GM13976 (cell line): ENCODE measurements at regions not wholly inside any gene's neighbourhood (a gene's known extent, or its start where the extent isn't known, plus 50 kb on each side); places are given as distances from the start of the nearest gene placed in this dataset.

Experiments used
- DNase-seq: peaks from one replicate; pipeline ENCODE4 v3.0.0; 2012; ENCODE audit warnings: low spot score
- in situ Hi-C: fragments of 300-500 bp; cut with MboI; formaldehyde crosslinking; loops from one replicate; pipeline ENCODE4 v1.12.0; 2022; ENCODE audit warnings: low sequenced_read_pairs, mixed read lengths, inconsistent platforms; ENCODE audit not compliant: unreplicated experiment
- TF ChIP-seq, protein P1 (sequence below): IDR thresholded peaks from 2 replicates; pipeline ENCODE4 v1.5.1; 2012; ENCODE audit warnings: borderline replicate concordance, mild to moderate bottlenecking; ENCODE audit not compliant: insufficient read depth; ENCODE audit errors: extremely low read depth, missing control alignments, control extremely low read depth

DNA sequence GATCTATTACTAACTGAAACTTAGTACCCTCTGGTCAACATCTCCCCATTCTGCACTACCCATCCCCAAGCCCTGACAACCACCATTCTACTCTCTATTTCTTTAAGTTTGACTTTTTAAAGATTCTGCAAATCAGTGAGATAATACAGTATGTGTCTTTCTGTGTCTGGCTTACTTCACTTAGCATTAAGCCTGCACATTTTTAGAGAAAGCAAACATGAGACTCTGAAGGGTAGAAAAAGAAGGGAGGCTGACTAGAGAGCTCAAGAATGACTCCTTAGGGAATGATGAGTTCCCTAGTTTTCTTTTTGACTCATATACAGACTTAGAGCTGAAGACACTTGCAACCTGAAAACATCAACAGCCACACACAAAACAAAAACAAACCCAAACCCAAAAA is 311.3 kb downstream of the SQOR start:
- in situ Hi-C loops: no loop called here
- no peak for DNase-seq
- TF ChIP-seq, protein P1, sequence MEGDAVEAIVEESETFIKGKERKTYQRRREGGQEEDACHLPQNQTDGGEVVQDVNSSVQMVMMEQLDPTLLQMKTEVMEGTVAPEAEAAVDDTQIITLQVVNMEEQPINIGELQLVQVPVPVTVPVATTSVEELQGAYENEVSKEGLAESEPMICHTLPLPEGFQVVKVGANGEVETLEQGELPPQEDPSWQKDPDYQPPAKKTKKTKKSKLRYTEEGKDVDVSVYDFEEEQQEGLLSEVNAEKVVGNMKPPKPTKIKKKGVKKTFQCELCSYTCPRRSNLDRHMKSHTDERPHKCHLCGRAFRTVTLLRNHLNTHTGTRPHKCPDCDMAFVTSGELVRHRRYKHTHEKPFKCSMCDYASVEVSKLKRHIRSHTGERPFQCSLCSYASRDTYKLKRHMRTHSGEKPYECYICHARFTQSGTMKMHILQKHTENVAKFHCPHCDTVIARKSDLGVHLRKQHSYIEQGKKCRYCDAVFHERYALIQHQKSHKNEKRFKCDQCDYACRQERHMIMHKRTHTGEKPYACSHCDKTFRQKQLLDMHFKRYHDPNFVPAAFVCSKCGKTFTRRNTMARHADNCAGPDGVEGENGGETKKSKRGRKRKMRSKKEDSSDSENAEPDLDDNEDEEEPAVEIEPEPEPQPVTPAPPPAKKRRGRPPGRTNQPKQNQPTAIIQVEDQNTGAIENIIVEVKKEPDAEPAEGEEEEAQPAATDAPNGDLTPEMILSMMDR: no peak

GRCh38 chr15:45948181-45948621 is 313.4 kb downstream of the SQOR start:
- in situ Hi-C loops: no loop called here
- no peak for DNase-seq
- TF ChIP-seq, protein P1: no peak

DNA sequence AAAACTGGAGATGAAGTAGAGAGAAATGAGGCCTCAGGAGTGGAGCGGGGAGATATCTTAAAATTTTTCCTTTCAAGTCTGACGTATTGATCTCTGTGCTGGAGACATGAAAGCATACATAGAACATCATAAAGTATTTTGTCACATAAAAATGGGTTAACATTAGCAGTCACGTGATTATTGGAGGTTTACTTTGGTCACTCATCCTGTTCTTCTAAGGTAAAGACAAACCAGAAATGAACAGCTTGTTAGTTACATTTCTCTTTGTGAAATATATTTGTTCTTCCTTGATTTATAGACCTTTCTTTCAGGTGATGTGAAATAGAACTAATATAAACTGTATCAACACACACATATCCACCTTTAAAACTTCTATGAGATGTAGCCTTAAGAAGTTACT is 324.1 kb downstream of the SQOR start:
- in situ Hi-C loops: no loop called here
- TF ChIP-seq, protein P1: no peak
- no peak for DNase-seq

GRCh38 chr15:45962733-45963132 is 327.9 kb downstream of the SQOR start:
- TF ChIP-seq, protein P1: no peak
- DNase-seq: no peak
- in situ Hi-C loops: no loop called here

DNA sequence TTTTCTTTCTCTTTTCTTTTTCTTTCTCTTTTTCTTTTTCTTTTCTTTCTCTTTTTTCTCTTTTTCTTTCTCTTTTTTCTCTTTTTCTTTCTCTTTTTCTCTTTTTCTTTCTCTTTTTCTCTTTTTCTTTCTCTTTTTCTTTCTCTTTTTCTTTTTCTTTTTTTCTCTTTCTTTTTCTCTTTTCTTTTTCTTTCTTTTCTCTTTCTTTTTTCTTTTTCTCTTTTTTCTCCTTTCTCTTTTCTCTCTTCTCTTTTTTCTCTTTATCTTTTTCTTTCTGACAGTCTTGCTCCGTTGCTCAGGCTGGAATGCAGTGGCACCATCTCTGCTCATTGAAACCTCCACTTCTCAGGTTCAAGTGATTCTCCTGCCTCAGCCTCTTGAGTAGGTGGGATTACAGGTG is 335.7 kb downstream of the SQOR start:
- in situ Hi-C loops: no loop called here
- TF ChIP-seq, protein P1: no peak
- no peak for DNase-seq

DNA sequence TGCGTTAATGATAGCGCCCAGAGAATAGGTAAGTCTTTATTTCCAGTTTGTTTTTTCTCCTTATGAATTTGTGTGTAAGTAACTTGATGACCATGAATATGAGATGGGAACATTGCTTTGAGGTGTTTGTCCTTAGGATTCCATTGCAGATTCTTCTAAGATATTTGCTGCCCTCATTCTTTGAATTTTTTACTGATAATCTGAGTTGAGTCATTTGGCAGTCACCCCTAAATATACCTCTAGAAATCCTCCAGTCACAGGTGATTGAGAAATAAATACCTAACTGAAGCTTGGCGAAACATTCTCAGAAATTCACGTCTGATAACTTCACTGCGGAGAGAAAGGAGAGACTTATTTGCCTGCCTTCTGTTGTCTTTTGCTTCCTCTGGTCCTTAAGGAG is 345.5 kb downstream of the SQOR start:
- no peak for DNase-seq
- TF ChIP-seq, protein P1: no peak
- in situ Hi-C loops: no loop called here

- in situ Hi-C loops: no loop called here
- TF ChIP-seq, protein P1: no peak
- no peak for DNase-seq
Measured at GRCh38 chr15:45981625-45982024, 346.8 kb downstream of the SQOR start.
